ENCODE measurements at regions not wholly inside any gene's neighbourhood (a gene's known extent, or its start where the extent isn't known, plus 50 kb on each side); places are given as distances from the start of the nearest gene placed in this dataset.

DNA sequence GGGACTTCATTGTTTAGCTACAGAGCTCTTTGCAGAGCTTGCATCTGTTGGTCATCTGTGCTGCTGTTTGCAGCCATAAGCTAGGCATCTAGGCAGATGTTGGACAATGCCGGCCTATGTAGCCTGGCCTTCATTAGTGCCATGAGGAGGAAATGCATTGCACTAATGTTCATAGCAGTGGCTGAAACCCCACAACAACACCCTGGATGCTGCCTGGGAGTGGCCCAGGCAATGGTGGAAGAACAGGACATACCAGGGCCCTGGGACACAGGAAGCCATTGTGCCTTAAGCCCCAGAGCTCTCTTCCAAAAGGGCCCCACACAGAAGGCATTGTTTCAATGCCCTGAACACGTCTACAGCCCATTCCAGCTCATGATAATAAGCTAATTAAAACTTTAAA lies 131.5 kb upstream of the LYZL1 start:
- no peaks in the 10 kb centered on the region for H3K9me3 Mint-ChIP-seq (ENCODE audit: insufficient read depth)
- H3K27ac Mint-ChIP-seq, result no peak overlapping the region
- CTCF ChIA-PET, result no interaction called here
- ATAC-seq (no peak), DNase-seq (no peak)
- no peaks in the 10 kb centered on the region for H3K36me3 Mint-ChIP-seq (ENCODE audit: low read depth)
- peaks cover 2% of the 10 kb centered on the region for H3K27me3 Mint-ChIP-seq (ENCODE audit: low read depth)
- no peak overlapping the region for H3K4me3 Mint-ChIP-seq
- H3K4me1 Mint-ChIP-seq (ENCODE audit: low read depth), result no peaks in the 10 kb centered on the region
- POLR2A ChIA-PET, result no interaction called here

DNA sequence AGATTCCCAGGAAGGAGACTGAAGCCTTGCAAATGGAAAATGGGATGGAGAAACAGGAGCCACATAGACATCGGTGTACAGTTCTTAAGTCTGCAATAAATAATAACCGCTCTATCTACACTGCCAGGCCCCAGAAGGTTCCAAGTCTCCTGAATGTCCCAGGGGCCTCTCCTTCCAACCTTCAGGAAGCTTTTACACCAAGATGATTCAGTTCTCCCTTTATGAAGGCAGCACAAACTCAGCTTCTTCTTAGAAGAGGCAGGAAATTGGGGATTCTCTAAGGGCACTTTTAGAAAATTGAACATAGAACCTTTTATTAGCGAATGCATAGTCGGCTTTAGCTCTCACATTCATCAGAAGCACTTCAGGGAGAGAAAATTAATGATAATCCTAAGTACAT lies 130.8 kb upstream of the LYZL1 start:
- no peaks in the 10 kb centered on the region for H3K9me3 Mint-ChIP-seq (ENCODE audit: insufficient read depth)
- no peak overlapping the region for H3K27ac Mint-ChIP-seq
- no peaks in the 10 kb centered on the region for H3K36me3 Mint-ChIP-seq (ENCODE audit: low read depth)
- ChIA-PET CTCF (no interaction called here), POLR2A (no interaction called here)
- no peaks in the 10 kb centered on the region for H3K4me1 Mint-ChIP-seq (ENCODE audit: low read depth)
- peaks cover 2% of the 10 kb centered on the region for H3K27me3 Mint-ChIP-seq (ENCODE audit: low read depth)
- ATAC-seq (no peak), DNase-seq (no peak)
- H3K4me3 Mint-ChIP-seq, result no peak overlapping the region

DNA sequence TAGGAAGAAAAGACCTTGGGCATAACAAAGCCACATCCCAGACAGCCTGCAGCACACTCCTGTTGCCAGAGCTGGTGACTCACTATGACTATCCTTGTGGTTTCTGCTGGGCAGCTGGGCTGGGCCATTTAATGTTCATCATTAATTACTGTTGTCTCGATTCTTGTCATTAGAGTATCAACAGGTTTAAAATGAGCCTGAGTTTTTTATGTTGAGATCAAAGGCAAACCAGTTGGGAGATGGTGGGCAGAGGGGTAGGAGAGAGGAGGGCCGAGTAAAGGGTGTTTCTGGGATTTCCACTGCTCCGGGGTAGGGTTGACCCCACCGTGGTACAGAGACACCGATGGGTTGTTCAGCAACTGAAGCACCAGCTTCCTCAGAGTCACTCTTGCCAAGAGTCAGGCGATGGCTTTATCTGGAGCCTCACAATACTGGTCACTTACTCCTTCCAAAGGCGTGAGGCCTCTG lies 128.7 kb upstream of the LYZL1 start:
- H3K27me3 Mint-ChIP-seq (ENCODE audit: low read depth), result peaks cover 2% of the 10 kb centered on the region
- H3K4me1 Mint-ChIP-seq (ENCODE audit: low read depth), result no peaks in the 10 kb centered on the region
- H3K36me3 Mint-ChIP-seq (ENCODE audit: low read depth), result no peaks in the 10 kb centered on the region
- no peak overlapping the region for H3K4me3 Mint-ChIP-seq
- ChIA-PET POLR2A (no interaction called here), CTCF (no interaction called here)
- H3K9me3 Mint-ChIP-seq (ENCODE audit: insufficient read depth), result no peaks in the 10 kb centered on the region
- no peak overlapping the region for H3K27ac Mint-ChIP-seq
- ATAC-seq (no peak), DNase-seq (no peak)

DNA sequence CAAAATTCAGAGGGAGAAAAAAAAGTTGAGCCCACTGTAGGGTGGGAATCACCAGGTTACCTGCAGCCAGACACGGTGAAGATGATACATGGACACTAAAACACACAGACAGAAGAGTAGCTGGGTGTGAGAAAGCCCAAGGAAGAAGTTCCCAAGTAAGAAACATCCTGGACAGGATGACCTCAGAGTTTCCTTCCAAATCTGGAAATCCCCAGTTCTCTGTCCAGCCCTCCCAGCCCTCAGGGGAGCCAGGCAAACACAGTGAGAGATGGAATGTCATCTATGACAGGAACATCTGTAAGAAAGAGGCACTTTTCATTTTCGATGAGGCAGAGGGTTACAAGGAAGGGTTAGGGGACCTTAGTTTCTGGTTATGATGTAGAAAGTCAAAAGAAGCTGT lies 125.1 kb upstream of the LYZL1 start:
- no peak for ATAC-seq
- no peak overlapping the region for H3K4me3 Mint-ChIP-seq
- H3K27me3 Mint-ChIP-seq (ENCODE audit: low read depth), result no peaks in the 10 kb centered on the region
- POLR2A ChIA-PET, result no interaction called here
- no peaks in the 10 kb centered on the region for H3K4me1 Mint-ChIP-seq (ENCODE audit: low read depth)
- H3K27ac Mint-ChIP-seq, result no peak overlapping the region
- H3K36me3 Mint-ChIP-seq (ENCODE audit: low read depth), result no peaks in the 10 kb centered on the region
- CTCF ChIA-PET, result no interaction called here
- no peak for DNase-seq
- H3K9me3 Mint-ChIP-seq (ENCODE audit: insufficient read depth), result no peaks in the 10 kb centered on the region

DNA sequence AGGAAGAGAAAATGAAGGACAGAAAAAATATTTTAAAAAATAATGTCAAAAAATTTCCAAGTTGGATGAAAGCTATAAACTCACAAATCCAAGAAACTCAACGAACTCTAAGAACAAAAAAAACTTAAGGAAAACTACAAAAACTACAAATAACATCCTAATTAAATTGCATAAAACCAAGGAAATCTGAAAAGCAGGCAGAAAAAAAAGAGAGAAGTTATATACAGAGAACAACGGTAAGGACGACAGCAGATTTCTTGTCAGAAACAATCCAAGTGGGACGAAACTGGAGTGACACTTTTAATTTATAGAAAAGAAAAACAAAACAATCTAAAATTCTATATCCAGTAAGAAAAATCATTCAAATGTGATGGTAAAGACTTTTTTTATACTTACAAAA lies 122.2 kb upstream of the LYZL1 start:
- Mint-ChIP-seq H3K27ac (no peak overlapping the region), H3K36me3 (ENCODE audit: low read depth) (peaks cover 1% of the 10 kb centered on the region), H3K4me3 (no peak overlapping the region), H3K4me1 (ENCODE audit: low read depth) (no peaks in the 10 kb centered on the region), H3K27me3 (ENCODE audit: low read depth) (no peaks in the 10 kb centered on the region), H3K9me3 (ENCODE audit: insufficient read depth) (peaks cover 3% of the 10 kb centered on the region)
- ATAC-seq (no peak), DNase-seq (no peak)
- ChIA-PET CTCF (no interaction called here), POLR2A (no interaction called here)

DNA sequence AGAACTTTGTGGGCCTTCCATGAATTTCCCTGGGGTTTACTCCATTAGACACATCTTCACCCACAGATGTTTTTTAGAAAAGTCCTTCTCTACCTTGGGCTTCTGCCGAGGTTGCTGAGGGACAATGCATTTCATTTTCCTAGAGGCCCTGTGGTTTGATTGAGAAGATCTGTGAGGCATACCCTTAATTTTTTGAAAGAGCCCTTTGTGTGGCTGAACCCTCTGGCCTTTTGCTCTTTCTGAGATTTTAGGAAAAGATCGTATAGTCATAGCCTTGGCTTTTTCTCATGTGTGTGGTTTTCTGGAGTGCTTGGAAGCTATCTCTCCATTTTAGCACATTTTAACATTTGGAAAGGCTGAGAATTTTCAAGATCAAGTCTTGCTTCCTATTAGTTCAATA lies 119.8 kb upstream of the LYZL1 start:
- ATAC-seq, result no peak
- POLR2A ChIA-PET, result no interaction called here
- Mint-ChIP-seq H3K36me3 (ENCODE audit: low read depth) (peaks cover 1% of the 10 kb centered on the region), H3K27ac (no peak overlapping the region), H3K27me3 (ENCODE audit: low read depth) (no peaks in the 10 kb centered on the region), H3K4me1 (ENCODE audit: low read depth) (no peaks in the 10 kb centered on the region), H3K9me3 (ENCODE audit: insufficient read depth) (peaks cover 3% of the 10 kb centered on the region), H3K4me3 (no peak overlapping the region)
- CTCF ChIA-PET, result no interaction called here
- no peak for DNase-seq

DNA sequence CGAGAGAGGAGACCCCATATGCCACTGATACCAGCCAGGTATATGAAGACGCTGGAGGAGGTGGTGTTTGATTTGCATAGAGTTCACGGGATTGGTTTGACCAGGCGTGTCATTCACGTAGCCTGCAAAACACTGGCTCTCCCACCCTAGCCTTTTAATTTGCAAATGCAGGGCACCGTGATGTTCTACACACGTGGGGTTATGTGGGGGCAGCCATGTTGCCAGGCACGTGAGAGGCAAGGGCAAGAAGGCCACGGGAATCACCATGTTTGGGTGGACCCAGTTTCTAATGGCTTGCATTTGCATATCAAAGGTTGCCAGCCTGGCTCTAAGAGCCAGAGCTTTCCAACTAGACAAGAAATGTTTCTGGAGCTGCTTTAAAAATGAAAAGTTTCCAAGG lies 117.2 kb upstream of the LYZL1 start:
- Mint-ChIP-seq H3K4me3 (no peak overlapping the region), H3K4me1 (ENCODE audit: low read depth) (no peaks in the 10 kb centered on the region), H3K27me3 (ENCODE audit: low read depth) (peaks cover 3% of the 10 kb centered on the region), H3K36me3 (ENCODE audit: low read depth) (peaks cover 1% of the 10 kb centered on the region), H3K9me3 (ENCODE audit: insufficient read depth) (peaks cover 3% of the 10 kb centered on the region), H3K27ac (no peak overlapping the region)
- no peak for ATAC-seq
- DNase-seq, result no peak
- ChIA-PET POLR2A (no interaction called here), CTCF (no interaction called here)

DNA sequence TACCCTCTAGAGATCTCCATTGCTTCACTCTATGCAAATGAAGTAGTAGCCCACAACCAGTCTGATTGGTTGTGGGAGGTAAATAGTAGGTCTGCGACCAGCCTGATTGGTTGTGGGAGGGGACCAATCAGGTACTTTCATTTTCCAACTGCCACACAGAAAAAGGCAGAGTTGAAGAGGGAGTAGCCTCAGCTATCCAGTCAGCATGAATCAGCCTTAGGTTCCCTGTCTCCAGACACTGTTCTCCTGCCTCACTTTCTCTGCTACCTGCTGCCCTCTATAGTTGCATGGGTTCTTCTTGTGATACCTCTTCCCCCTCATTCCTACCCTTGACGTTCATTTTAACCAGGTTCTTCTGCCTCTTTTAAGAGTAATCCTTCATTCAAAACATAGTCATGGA lies 114.5 kb upstream of the LYZL1 start:
- ChIA-PET POLR2A (no interaction called here), CTCF (no interaction called here)
- ATAC-seq (no peak), DNase-seq (no peak)
- Mint-ChIP-seq H3K36me3 (ENCODE audit: low read depth) (peaks cover 1% of the 10 kb centered on the region), H3K4me3 (no peak overlapping the region), H3K4me1 (ENCODE audit: low read depth) (no peaks in the 10 kb centered on the region), H3K27me3 (ENCODE audit: low read depth) (peaks cover 5% of the 10 kb centered on the region), H3K9me3 (ENCODE audit: insufficient read depth) (peaks cover 3% of the 10 kb centered on the region), H3K27ac (no peak overlapping the region)

DNA sequence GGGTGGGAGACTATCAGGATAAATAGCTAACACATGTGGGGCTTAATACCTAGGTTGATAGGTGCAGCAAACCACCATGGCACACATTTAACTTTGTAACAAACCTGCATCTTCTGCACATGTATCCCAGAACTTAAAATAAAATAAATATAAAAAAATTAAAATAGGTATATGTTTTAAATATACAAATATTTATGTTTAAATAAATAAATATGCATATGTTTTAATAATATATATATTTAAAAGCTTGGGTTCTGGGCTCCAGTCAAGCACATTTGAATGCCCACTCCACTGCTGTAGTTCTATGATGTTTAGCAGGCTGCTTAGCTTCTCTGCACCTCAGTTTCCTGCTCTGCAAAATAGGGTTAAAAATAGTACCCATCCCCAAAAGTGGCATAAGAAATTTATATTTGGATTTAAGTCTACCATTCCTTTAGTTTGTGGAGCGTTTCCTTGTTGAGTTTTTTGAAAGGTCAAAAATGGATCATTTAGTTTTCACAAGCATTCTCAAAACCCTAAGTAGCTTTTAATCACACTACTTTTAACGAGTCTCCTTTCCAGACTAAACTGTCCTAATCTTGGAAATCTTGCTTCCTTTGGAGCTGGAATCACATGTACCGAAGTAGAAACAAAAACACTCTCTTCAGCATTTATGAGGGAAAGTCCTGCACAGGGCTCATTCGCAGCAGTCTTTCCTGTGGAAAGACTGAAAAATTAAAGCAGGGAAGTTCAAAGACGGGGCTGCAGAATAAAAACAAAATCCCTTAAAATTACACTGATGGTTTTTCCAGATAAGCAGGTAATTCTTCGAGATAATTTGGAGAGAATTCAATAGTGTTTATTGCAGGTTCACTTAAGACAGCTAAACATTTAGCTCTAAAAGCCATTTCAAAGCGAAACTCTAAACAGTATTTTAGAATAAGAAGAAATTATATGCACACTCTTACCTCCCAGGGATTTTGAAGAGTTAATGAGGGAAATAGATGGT lies 111.7 kb upstream of the LYZL1 start:
- no peaks in the 10 kb centered on the region for H3K9me3 Mint-ChIP-seq (ENCODE audit: insufficient read depth)
- ATAC-seq, result no peak
- CTCF ChIA-PET, result no interaction called here

DNA sequence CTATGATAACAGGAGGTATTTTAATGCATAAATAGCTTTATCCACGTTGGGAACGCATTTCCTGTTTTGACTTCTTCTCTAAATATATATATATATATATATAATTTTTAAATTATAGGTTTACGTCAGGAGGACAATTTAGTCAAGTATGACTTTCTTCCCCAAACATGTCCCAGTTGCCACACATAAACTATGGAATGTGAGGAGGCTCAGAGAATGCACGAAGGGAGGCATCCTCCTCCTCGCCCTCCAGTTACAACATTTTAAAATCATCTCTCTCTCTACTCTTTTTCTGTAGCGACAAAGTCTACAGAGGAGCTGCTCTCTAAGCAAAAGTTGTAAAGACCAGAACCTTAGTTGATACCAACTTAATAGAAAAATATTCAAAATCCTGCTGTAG lies 106.9 kb upstream of the LYZL1 start:
- Mint-ChIP-seq H3K27ac (no peak overlapping the region), H3K9me3 (ENCODE audit: insufficient read depth) (no peaks in the 10 kb centered on the region), H3K36me3 (ENCODE audit: low read depth) (no peaks in the 10 kb centered on the region), H3K4me1 (ENCODE audit: low read depth) (no peaks in the 10 kb centered on the region), H3K4me3 (no peak overlapping the region), H3K27me3 (ENCODE audit: low read depth) (peaks cover 3% of the 10 kb centered on the region)
- POLR2A ChIA-PET, result no interaction called here
- no peak for DNase-seq
- ATAC-seq, result no peak
- CTCF ChIA-PET, result no interaction called here

More for the DNA sequence above, 111.7 kb upstream of the LYZL1 start:
- Mint-ChIP-seq H3K27ac (no peak overlapping the region), H3K4me3 (no peak overlapping the region), H3K27me3 (ENCODE audit: low read depth) (peaks cover 5% of the 10 kb centered on the region), H3K36me3 (ENCODE audit: low read depth) (no peaks in the 10 kb centered on the region), H3K4me1 (ENCODE audit: low read depth) (no peaks in the 10 kb centered on the region)
- DNase-seq, result no peak
- POLR2A ChIA-PET, result no interaction called here

DNA sequence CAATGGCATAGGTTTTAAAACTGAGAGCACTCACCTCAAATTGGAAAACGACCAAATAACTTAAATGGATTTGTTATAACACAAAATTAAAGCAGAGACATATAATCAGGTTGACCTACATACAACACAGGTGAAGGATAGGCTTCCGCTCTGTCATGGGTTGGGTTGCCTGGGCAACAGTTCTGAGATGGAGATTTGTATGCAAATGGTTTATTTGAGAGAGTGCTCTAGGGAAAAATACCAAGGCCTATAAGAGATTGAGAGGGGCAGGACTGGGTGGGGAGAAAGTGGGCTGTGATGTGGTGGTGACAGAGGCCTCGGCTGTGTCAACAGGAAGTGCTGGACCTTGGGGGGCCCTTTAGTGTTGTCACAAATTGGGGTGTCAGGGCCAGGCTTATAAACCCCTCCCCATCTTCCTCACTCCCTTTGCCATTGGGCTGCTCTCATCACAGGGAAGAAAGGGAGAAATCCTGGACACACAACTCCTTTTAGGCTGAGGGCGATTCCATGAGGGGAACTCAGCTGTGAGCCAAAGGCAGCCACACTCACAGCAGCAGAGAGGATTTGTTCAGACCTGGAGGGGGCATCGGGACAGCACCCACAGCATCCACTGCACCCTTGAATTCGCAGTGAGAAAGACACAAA lies 105.4 kb upstream of the LYZL1 start:
- H3K4me1 Mint-ChIP-seq (ENCODE audit: low read depth), result no peaks in the 10 kb centered on the region
- peaks cover 2% of the 10 kb centered on the region for H3K27me3 Mint-ChIP-seq (ENCODE audit: low read depth)
- ATAC-seq (no peak), DNase-seq (no peak)
- H3K4me3 Mint-ChIP-seq, result no peak overlapping the region
- ChIA-PET POLR2A (no interaction called here), CTCF (no interaction called here)
- no peaks in the 10 kb centered on the region for H3K9me3 Mint-ChIP-seq (ENCODE audit: insufficient read depth)
- no peak overlapping the region for H3K27ac Mint-ChIP-seq
- no peaks in the 10 kb centered on the region for H3K36me3 Mint-ChIP-seq (ENCODE audit: low read depth)

DNA sequence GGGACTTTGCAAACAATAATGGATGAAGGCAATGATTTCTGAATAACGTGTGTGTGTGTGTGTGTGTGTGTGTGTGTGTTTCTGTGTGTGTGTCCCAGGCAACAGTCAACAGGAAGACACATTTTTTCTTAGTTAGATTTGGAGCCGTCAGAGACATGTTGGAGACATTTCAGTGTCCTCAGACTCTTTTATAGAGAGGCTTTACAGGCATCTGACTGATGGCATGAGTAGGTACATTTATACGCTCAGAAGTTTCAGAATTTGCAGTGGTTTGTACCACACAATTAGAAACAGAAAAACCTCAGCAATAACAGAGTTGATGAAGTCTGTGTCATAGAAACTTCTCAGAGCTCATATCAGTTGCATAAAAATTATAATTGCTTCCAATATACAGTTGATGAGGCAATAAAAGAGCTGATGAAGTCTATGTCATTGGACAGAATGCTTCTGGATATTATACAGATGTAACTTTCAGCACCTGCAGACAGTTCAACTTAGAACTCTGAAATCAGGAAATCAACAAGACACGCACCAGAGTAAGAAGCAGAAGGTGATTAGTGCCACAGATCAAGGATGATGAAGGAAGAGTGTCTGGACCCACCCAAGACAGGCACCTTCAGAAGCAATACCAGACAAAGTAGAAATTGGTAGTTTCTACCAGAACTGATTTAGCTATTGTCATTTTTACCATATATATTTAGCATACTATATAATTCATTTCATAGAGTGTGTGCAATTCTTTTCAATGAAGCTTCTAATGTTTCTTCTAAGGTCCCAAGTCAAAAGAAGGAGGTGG lies 104.5 kb upstream of the LYZL1 start:
- Mint-ChIP-seq H3K4me3 (no peak overlapping the region), H3K27ac (no peak overlapping the region), H3K36me3 (ENCODE audit: low read depth) (no peaks in the 10 kb centered on the region), H3K4me1 (ENCODE audit: low read depth) (no peaks in the 10 kb centered on the region), H3K9me3 (ENCODE audit: insufficient read depth) (no peaks in the 10 kb centered on the region), H3K27me3 (ENCODE audit: low read depth) (peaks cover 2% of the 10 kb centered on the region)
- POLR2A ChIA-PET, result interaction anchor here (0.6 kb wide), 1 partner anchor 1532 kb away, joined by 3 read pairs; no protein-coding TSS in a partner anchor
- no peak for DNase-seq
- CTCF ChIA-PET, result no interaction called here
- ATAC-seq, result no peak

Measured in activated CD8-positive, alpha-beta T cell treated with anti-CD3 and anti-CD28 coated beads, Interleukin-2, amount 10 ng/mL, durations not matched to agents 7 days and 5 days (primary cell).